ENCODE measurements at regions not wholly inside any gene's neighbourhood (a gene's known extent, or its start where the extent isn't known, plus 50 kb on each side); places are given as distances from the start of the nearest gene placed in this dataset.

- TF ChIP-seq PPARD (CRISPR knock-in tag; IDR thresholded peaks at IDR 0.05) = no peak
- no peak for TF ChIP-seq ZFPM2 (CRISPR knock-in tag; IDR thresholded peaks at IDR 0.05)
- no peak for TF ChIP-seq DDX20 (tag; IDR thresholded peaks at IDR 0.05; ENCODE audit: low read depth)
- TF ChIP-seq SMC3 (conservative IDR thresholded peaks at IDR 0.05; ENCODE audit: insufficient read depth, low read depth, low read length) = no peak
- TF ChIP-seq YY1 (IDR thresholded peaks at IDR 0.05; ENCODE audit: borderline replicate concordance in 1 of 3, control insufficient read depth in 1 of 3, extremely low read depth in 1 of 3, insufficient read depth in 3 of 3, insufficient read length in 1 of 3, insufficient replicate concordance in 2 of 3, low read depth in 1 of 3, low read length in 2 of 3) = no peak
- no peak for TF ChIP-seq ZNF239 (CRISPR knock-in tag; IDR thresholded peaks at IDR 0.05)
- TF ChIP-seq RBFOX2 (IDR thresholded peaks at IDR 0.05; ENCODE audit: low read depth, low read length) = no peak
- TF ChIP-seq TCF3 (CRISPR knock-in tag; IDR thresholded peaks at IDR 0.05) = no peak
Measured at GRCh38 chr1:239603530-239603929, 217.2 kb downstream of the CHRM3 start (continued).

GRCh38 chr1:239606850-239607400 lies 220.6 kb downstream of the CHRM3 start:
- in situ Hi-C loops (cut with MboI) = no loop called here
- Histone ChIP-seq H3K79me2 (ENCODE audit: control insufficient read depth, insufficient read depth, low read length) (no peaks in the 10 kb centered on the region), H2AFZ (ENCODE audit: low read depth, low read length) (no peak overlapping the region), H3K4me1 (replicated peaks in 1 of 2; ENCODE audit: control insufficient read depth in 2 of 2, insufficient read depth in 2 of 2, low read length in 2 of 2) (no peaks in the 10 kb centered on the region), H3K9me3 (replicated peaks; ENCODE audit: control insufficient read depth, insufficient read depth, low read depth, low read length) (no peaks in the 10 kb centered on the region), H3K27me3 (ENCODE audit: control insufficient read depth in 2 of 2, insufficient read depth in 2 of 2, low read length in 2 of 2) (no peaks in the 10 kb centered on the region), H3K9ac (ENCODE audit: insufficient read depth in 1 of 2, low read depth in 2 of 2, low read length in 2 of 2) (no peak overlapping the region), H3K4me3 (no peak overlapping the region), H3K9me1 (ENCODE audit: control insufficient read depth, insufficient read depth, low read length) (no peaks in the 10 kb centered on the region), H4K20me1 (replicated peaks; ENCODE audit: control insufficient read depth, insufficient read depth, low read length) (no peaks in the 10 kb centered on the region), H3K4me2 (ENCODE audit: insufficient read depth, low read length) (no peak overlapping the region), H3K36me3 (ENCODE audit: control insufficient read depth, insufficient read depth, low read length) (no peaks in the 10 kb centered on the region), H3K27ac (ENCODE audit: extremely low read depth, low read depth, low read length) (no peak overlapping the region)
- 0% methylated on average over 2 of the region's 2 CpGs for WGBS (ENCODE audit: insufficient coverage, low coverage, missing lambda C conversion rate)
- CTCF ChIA-PET (ENCODE audit: low intra/inter-chr PET ratio) = no interaction called here
- no peak for FAIRE-seq
- POLR2A ChIA-PET = no interaction called here
- no TSS peak for BruUV-seq (replicated peaks)
- ATAC-seq = no peak
- DNase-seq (ENCODE audit: extremely low read depth in 1 of 4, low spot score in 3 of 4) = no peak
- intact Hi-C loops (cut with micrococcal nuclease) = no loop called here
- TF ChIP-seq ARNT (IDR thresholded peaks at IDR 0.05) = no peak
- no peak for TF ChIP-seq POLR2H (tag; IDR thresholded peaks at IDR 0.05; ENCODE audit: low read depth)
- no peak for TF ChIP-seq ATF1 (CRISPR knock-in tag; IDR thresholded peaks at IDR 0.05)
- no peak for TF ChIP-seq ATF1 (tag; IDR thresholded peaks at IDR 0.05)
- no peak for TF ChIP-seq KAT8 (IDR thresholded peaks at IDR 0.05; ENCODE audit: low read depth)
- no peak for TF ChIP-seq BCLAF1 (IDR thresholded peaks at IDR 0.05; ENCODE audit: borderline replicate concordance in 1 of 2, control insufficient read depth in 1 of 2, low read depth in 2 of 2, low read length in 1 of 2)
- no peak for TF ChIP-seq ZNF449 (CRISPR knock-in tag; IDR thresholded peaks at IDR 0.05)

All from K562 (cell line).